Neural cell (in vitro differentiated cells): ENCODE measurements at regions not wholly inside any gene's neighbourhood (a gene's known extent, or its start where the extent isn't known, plus 50 kb on each side); places are given as distances from the start of the nearest gene placed in this dataset.

ENCODE experiments used
- H2AFZ ChIP-seq: fragments of 200-600, 300-800 bp; sonication (generic), shearing (Covaris generic); 2 replicates; pipeline ENCODE4 v1.6.0; 2014; ENCODE audit warnings: low read depth, mild to moderate bottlenecking, antibody characterized with exemption, low read length, moderate library complexity
- H3F3A ChIP-seq: fragments of 200-600 bp; shearing (Covaris generic); 2 replicates; pipeline ENCODE4 v1.6.1; 2016; ENCODE audit warnings: mild to moderate bottlenecking, moderate library complexity, mixed read lengths, antibody characterized with exemption, low read length; ENCODE audit not compliant: insufficient read depth, poor library complexity, severe bottlenecking
- H3K27ac ChIP-seq: fragments of 200-600, 300-800 bp; sonication (generic), shearing (Covaris generic); 2 replicates; pipeline ENCODE4 v1.5.1; 2014; ENCODE audit warnings: mild to moderate bottlenecking, low read length, moderate library complexity
- H3K27me3 ChIP-seq: fragments of 300-800, 200-600 bp; sonication (generic), shearing (Covaris generic); 2 replicates; pipeline ENCODE4 v1.6.0; 2014; ENCODE audit warnings: mild to moderate bottlenecking, low read depth, low read length, moderate library complexity; ENCODE audit not compliant: insufficient read depth
- H3K36me3 ChIP-seq: fragments of 300-800, 200-600 bp; sonication (generic), shearing (Covaris generic); 2 replicates; pipeline ENCODE4 v1.5.1; 2014; ENCODE audit warnings: mild to moderate bottlenecking, antibody characterized with exemption, low read length, moderate library complexity; ENCODE audit not compliant: insufficient read depth
- H3K4me2 ChIP-seq: fragments of 300-800, 200-600 bp; sonication (generic), shearing (Covaris generic); 2 replicates; pipeline ENCODE4 v1.6.0; 2014; ENCODE audit warnings: mild to moderate bottlenecking, low read length
- H3K4me3 ChIP-seq: fragments of 300-800, 200-600 bp; sonication (generic), shearing (Covaris generic); 2 replicates; pipeline ENCODE4 v1.5.1; 2014; ENCODE audit warnings: mild to moderate bottlenecking, low read length, moderate library complexity
- H3K79me2 ChIP-seq: fragments of 200-600 bp; shearing (Covaris generic); replicated peaks from 2 replicates; pipeline ENCODE4 v1.6.0; 2014; ENCODE audit warnings: mild to moderate bottlenecking, low read length, moderate library complexity; ENCODE audit not compliant: insufficient read depth
- H3K9ac ChIP-seq: fragments of 300-800, 200-600 bp; sonication (generic), shearing (Covaris generic); 2 replicates; pipeline ENCODE4 v1.6.1; 2016; ENCODE audit warnings: mild to moderate bottlenecking, low read length, mixed read lengths
- H3K9me2 ChIP-seq: fragments of 200-600 bp; shearing (Covaris generic); 2 replicates; pipeline ENCODE4 v1.6.1; 2016; ENCODE audit warnings: mild to moderate bottlenecking, low read length, mixed read lengths; ENCODE audit not compliant: insufficient read depth
- H3K9me3 ChIP-seq: fragments of 200-600, 300-800 bp; sonication (generic), shearing (Covaris generic); 2 replicates; pipeline ENCODE4 v1.6.1; 2016; ENCODE audit warnings: mild to moderate bottlenecking, mixed run types, low read length, moderate library complexity, mixed read lengths
- H4K20me1 ChIP-seq: fragments of 200-600 bp; shearing (Covaris generic); 2 replicates; pipeline ENCODE4 v1.6.1; 2016; ENCODE audit warnings: mild to moderate bottlenecking, mixed run types; ENCODE audit not compliant: insufficient read depth
- CTCF ChIP-seq: fragments of 450-650 bp; IDR thresholded peaks from 2 replicates; pipeline ENCODE4 v1.5.1; 2014; ENCODE audit warnings: antibody characterized with exemption, mild to moderate bottlenecking, moderate library complexity; ENCODE audit not compliant: poor library complexity, severe bottlenecking
- EP300 ChIP-seq: fragments of 450-650 bp; conservative IDR thresholded peaks from 2 replicates; pipeline ENCODE4 v1.6.1; 2014; ENCODE audit warnings: antibody characterized with exemption, mild to moderate bottlenecking, moderate library complexity; ENCODE audit not compliant: poor library complexity, severe bottlenecking
- EZH2 ChIP-seq: fragments of 200-600, 300-800 bp; shearing (Covaris generic), sonication (generic); IDR thresholded peaks from 2 replicates; pipeline ENCODE4 v1.6.1; 2014; ENCODE audit warnings: antibody characterized with exemption, low read length, borderline replicate concordance, mild to moderate bottlenecking; ENCODE audit not compliant: insufficient read depth, poor library complexity, severe bottlenecking
- MXI1 ChIP-seq: fragments of 450-650 bp; conservative IDR thresholded peaks from 2 replicates; pipeline ENCODE4 v1.6.1; 2014; ENCODE audit warnings: antibody characterized with exemption, mild to moderate bottlenecking; ENCODE audit not compliant: poor library complexity, severe bottlenecking
- POLR2AphosphoS5 ChIP-seq: IDR thresholded peaks from 2 replicates; pipeline ENCODE4 v1.6.1; 2012
- RAD21 ChIP-seq: fragments of 450-650 bp; conservative IDR thresholded peaks from 2 replicates; pipeline ENCODE4 v1.6.1; 2014; ENCODE audit warnings: antibody characterized with exemption, mild to moderate bottlenecking, moderate library complexity
- SMC3 ChIP-seq: fragments of 450-650 bp; conservative IDR thresholded peaks from 2 replicates; pipeline ENCODE4 v1.6.1; 2014; ENCODE audit warnings: antibody characterized with exemption, mild to moderate bottlenecking, moderate library complexity; ENCODE audit not compliant: poor library complexity
- TAF1 ChIP-seq: IDR thresholded peaks from 2 replicates; pipeline ENCODE4 v1.6.1; 2012; ENCODE audit warnings: low read depth
- TF ChIP-seq, protein P1 (sequence below): IDR thresholded peaks from 2 replicates; pipeline ENCODE4 v1.6.1; 2012; ENCODE audit warnings: borderline replicate concordance

GRCh38 chr4:24742773-24743172 lies 52.6 kb upstream of the SOD3 start:
- H3K4me2 ChIP-seq = no peak overlapping the region
- no peaks in the 10 kb centered on the region for H3K9me2 ChIP-seq
- no peak overlapping the region for H3K27ac ChIP-seq
- H3K9me3 ChIP-seq = no peaks in the 10 kb centered on the region
- no peak overlapping the region for H3K4me3 ChIP-seq
- H3K27me3 ChIP-seq = no peaks in the 10 kb centered on the region
- no peak overlapping the region for H2AFZ ChIP-seq
- H3F3A ChIP-seq = no peaks in the 10 kb centered on the region
- no peaks in the 10 kb centered on the region for H3K36me3 ChIP-seq
- H4K20me1 ChIP-seq = no peaks in the 10 kb centered on the region
- H3K9ac ChIP-seq = no peak overlapping the region
- no peaks in the 10 kb centered on the region for H3K79me2 ChIP-seq
- TF ChIP-seq MXI1 (no peak), TAF1 (no peak)

- H3K27ac ChIP-seq = no peak overlapping the region
- TF ChIP-seq, protein P1, sequence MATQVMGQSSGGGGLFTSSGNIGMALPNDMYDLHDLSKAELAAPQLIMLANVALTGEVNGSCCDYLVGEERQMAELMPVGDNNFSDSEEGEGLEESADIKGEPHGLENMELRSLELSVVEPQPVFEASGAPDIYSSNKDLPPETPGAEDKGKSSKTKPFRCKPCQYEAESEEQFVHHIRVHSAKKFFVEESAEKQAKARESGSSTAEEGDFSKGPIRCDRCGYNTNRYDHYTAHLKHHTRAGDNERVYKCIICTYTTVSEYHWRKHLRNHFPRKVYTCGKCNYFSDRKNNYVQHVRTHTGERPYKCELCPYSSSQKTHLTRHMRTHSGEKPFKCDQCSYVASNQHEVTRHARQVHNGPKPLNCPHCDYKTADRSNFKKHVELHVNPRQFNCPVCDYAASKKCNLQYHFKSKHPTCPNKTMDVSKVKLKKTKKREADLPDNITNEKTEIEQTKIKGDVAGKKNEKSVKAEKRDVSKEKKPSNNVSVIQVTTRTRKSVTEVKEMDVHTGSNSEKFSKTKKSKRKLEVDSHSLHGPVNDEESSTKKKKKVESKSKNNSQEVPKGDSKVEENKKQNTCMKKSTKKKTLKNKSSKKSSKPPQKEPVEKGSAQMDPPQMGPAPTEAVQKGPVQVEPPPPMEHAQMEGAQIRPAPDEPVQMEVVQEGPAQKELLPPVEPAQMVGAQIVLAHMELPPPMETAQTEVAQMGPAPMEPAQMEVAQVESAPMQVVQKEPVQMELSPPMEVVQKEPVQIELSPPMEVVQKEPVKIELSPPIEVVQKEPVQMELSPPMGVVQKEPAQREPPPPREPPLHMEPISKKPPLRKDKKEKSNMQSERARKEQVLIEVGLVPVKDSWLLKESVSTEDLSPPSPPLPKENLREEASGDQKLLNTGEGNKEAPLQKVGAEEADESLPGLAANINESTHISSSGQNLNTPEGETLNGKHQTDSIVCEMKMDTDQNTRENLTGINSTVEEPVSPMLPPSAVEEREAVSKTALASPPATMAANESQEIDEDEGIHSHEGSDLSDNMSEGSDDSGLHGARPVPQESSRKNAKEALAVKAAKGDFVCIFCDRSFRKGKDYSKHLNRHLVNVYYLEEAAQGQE = no peak
- TF ChIP-seq CTCF = no peak
- TF ChIP-seq TAF1 = no peak
- no peak for TF ChIP-seq RAD21
- TF ChIP-seq EP300 = no peak
- TF ChIP-seq SMC3 = no peak
- no peak for TF ChIP-seq POLR2AphosphoS5
- TF ChIP-seq MXI1 = no peak
- TF ChIP-seq EZH2 = no peak
- H3K9ac ChIP-seq = no peak overlapping the region
- no peaks in the 10 kb centered on the region for H3K36me3 ChIP-seq
- H3K4me3 ChIP-seq = no peak overlapping the region
- no peaks in the 10 kb centered on the region for H3K79me2 ChIP-seq
- no peaks in the 10 kb centered on the region for H3K27me3 ChIP-seq
- H3F3A ChIP-seq = no peaks in the 10 kb centered on the region
- H3K9me3 ChIP-seq = no peaks in the 10 kb centered on the region
- no peak overlapping the region for H2AFZ ChIP-seq
- no peaks in the 10 kb centered on the region for H4K20me1 ChIP-seq
- H3K9me2 ChIP-seq = no peaks in the 10 kb centered on the region
- no peak overlapping the region for H3K4me2 ChIP-seq
Observed at GRCh38 chr4:24743206-24743605, 52.2 kb upstream of the SOD3 start.

DNA sequence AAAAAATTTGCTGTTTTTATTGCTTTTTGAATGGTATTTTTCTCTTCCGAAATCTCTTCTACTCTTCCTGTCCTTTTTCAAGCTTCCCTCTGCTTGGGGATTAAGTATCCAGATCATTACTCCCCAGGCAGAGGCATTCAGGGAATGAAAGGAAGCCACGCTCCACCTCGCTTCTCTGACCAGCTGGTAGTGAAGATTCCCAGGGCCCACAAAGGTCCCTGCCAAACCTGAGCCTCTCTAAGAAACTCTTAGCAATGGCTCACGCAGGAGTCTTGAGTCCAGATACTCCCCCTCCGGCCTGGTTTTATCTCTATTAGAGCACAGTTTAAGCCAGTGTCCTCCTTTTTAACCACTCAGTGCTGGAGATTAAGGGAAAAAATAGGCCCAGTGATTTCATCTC lies 51.4 kb upstream of the SOD3 start:
- no peak for TF ChIP-seq CTCF
- TF ChIP-seq SMC3 = no peak
- TF ChIP-seq MXI1 = no peak
- no peak for TF ChIP-seq RAD21
- TF ChIP-seq TAF1 = no peak
- TF ChIP-seq, protein P1 = no peak
- TF ChIP-seq EP300 = no peak
- TF ChIP-seq POLR2AphosphoS5 = no peak
- TF ChIP-seq EZH2 = no peak
- H2AFZ ChIP-seq = no peak overlapping the region
- H3K9me3 ChIP-seq = no peaks in the 10 kb centered on the region
- no peaks in the 10 kb centered on the region for H3K79me2 ChIP-seq
- H3K9me2 ChIP-seq = no peaks in the 10 kb centered on the region
- H3K27me3 ChIP-seq = no peaks in the 10 kb centered on the region
- H4K20me1 ChIP-seq = no peaks in the 10 kb centered on the region
- no peak overlapping the region for H3K27ac ChIP-seq
- no peak overlapping the region for H3K9ac ChIP-seq
- no peak overlapping the region for H3K4me3 ChIP-seq
- H3K4me2 ChIP-seq = no peak overlapping the region
- H3F3A ChIP-seq = no peaks in the 10 kb centered on the region
- no peaks in the 10 kb centered on the region for H3K36me3 ChIP-seq
